Activated naive CD8-positive, alpha-beta T cell (primary cell): ENCODE measurements at regions not wholly inside any gene's neighbourhood (a gene's known extent, or its start where the extent isn't known, plus 50 kb on each side); places are given as distances from the start of the nearest gene placed in this dataset.
"Not testable (repeated sequence)": the region's sequence is repeated elsewhere in the genome, so short reads cannot be mapped to it uniquely, and the experiment has no call there.

Experiments used
- H3K27ac Mint-ChIP-seq: one replicate; pipeline ENCODE4 v1.8.0; 2021; ENCODE audit warnings: mixed read lengths
- H3K27me3 Mint-ChIP-seq: one replicate; pipeline ENCODE4 v1.8.0; 2021; ENCODE audit warnings: mixed read lengths
- H3K36me3 Mint-ChIP-seq: one replicate; pipeline ENCODE4 v1.8.0; 2021; ENCODE audit warnings: mixed read lengths
- H3K4me1 Mint-ChIP-seq: one replicate; pipeline ENCODE4 v1.8.0; 2021; ENCODE audit warnings: low read depth, mixed read lengths
- H3K4me3 Mint-ChIP-seq: one replicate; pipeline ENCODE4 v1.8.0; 2021; ENCODE audit warnings: mild to moderate bottlenecking, mixed read lengths
- H3K9me3 Mint-ChIP-seq: one replicate; pipeline ENCODE4 v1.8.0; 2021; ENCODE audit warnings: low read depth, mixed read lengths

DNA sequence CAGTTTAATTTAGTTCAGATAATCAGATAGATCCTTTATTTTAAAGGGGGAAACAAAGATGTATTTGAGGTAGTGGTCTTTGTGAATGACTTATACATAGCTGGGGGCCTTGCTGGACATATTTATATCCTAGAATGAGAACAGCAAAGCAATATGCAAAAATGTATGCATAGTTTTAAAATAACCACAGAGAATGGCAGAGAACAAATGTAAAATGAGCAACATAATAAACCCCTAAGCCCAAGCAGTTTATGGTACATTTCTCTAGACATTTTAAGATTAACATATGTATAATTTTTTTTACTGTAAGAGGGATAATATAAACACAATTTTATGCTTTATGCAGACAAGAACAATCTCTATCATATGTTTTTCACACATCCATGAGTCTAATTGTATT lies 434.2 kb upstream of the SMIM31 start:
- Mint-ChIP-seq H3K36me3 (no peaks in the 10 kb centered on the region), H3K4me3 (no peak overlapping the region), H3K4me1 (no peaks in the 10 kb centered on the region)

GRCh38 chr4:164320847-164321246 lies 433.1 kb upstream of the SMIM31 start:
- Mint-ChIP-seq H3K9me3 (no peaks in the 10 kb centered on the region), H3K4me1 (no peaks in the 10 kb centered on the region), H3K27ac (no peak overlapping the region), H3K27me3 (no peaks in the 10 kb centered on the region), H3K4me3 (no peak overlapping the region), H3K36me3 (no peaks in the 10 kb centered on the region)

More for the DNA sequence above, 434.2 kb upstream of the SMIM31 start:
- Mint-ChIP-seq H3K27me3 (no peaks in the 10 kb centered on the region), H3K9me3 (no peaks in the 10 kb centered on the region), H3K27ac (no peak overlapping the region)

DNA sequence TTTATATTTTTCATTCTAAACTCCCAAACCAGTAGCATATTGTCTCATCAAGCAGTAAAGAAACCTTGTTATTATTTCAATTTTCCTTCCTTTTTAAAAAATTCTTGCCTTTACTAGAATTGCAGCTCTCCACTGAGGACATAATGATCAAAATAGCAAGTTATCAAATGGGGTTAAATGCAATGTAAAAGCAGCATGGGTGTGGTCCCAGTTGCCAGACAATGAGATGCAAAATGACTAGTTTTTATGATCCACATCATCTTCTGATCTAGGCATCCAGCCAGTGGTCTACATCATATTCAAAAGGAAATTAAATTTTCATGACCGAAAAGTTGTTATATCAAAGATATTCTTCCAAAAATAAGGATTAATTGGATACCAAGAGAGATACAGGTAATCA lies 427.9 kb upstream of the SMIM31 start:
- no peaks in the 10 kb centered on the region for H3K36me3 Mint-ChIP-seq
- H3K9me3 Mint-ChIP-seq, result no peaks in the 10 kb centered on the region
- H3K27me3 Mint-ChIP-seq, result no peaks in the 10 kb centered on the region
- H3K4me1 Mint-ChIP-seq, result no peaks in the 10 kb centered on the region
- no peak overlapping the region for H3K4me3 Mint-ChIP-seq
- no peak overlapping the region for H3K27ac Mint-ChIP-seq

DNA sequence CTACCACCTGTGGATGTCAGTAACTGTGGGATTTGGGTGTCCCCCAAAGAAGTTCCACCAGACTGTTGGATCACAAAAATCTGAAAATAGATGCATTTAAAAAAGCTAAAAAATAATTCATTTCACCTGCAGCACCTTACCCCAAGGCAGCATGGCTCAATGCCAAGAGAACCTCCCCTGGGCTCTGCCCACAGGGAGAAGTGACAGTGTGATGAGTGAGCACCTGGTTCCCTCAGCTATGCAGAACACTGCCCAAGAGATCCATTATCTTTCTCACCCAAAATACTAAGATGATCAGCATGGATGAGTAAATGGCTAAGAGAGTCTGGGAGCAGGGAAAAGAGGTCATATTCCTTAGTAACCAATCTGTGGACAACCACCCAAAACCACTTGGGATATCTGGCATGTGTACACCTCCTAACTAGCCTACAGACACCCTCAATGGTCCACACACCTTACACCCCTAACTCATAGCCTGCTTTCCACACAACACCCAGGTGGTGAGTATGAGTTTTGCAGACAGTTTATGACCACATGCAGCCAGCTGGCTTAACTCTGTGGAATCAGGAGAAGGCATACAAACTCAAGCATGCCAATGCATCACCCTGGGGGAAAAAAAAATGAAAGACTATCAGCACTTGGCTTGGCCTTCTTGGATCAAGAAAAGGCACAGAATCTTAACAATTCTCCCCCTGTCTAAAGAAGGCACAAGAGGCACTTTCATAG lies 416.5 kb upstream of the SMIM31 start:
- Mint-ChIP-seq H3K27ac (no peak overlapping the region), H3K4me3 (no peak overlapping the region)

DNA sequence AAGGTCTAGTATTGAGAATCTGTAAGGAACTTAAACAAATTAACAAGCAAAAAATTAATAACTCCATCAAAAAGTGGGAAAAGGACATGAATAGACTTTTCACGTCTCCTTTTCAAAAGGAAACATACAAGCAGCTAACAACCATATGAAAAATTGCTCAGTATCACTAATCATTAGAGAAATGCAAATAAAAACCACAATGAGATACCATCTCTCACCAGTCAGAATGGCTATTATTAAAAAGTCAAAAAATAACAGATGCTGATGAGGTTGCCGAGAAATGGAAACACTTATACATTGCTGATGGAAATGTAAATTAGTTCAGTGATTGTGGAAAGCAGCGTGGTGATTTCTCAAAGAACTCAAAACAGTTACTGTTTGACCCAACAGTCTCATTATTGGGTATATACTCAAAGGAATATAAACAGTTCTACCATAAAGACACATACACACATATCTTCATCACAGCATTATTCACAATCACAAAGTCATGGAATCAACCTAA lies 410.4 kb upstream of the SMIM31 start:
- H3K4me1 Mint-ChIP-seq, result no peaks in the 10 kb centered on the region
- peaks cover 7% of the 10 kb centered on the region for H3K9me3 Mint-ChIP-seq
- H3K4me3 Mint-ChIP-seq, result no peak overlapping the region
- no peak overlapping the region for H3K27ac Mint-ChIP-seq
- no peaks in the 10 kb centered on the region for H3K27me3 Mint-ChIP-seq
- no peaks in the 10 kb centered on the region for H3K36me3 Mint-ChIP-seq

More for the DNA sequence above, 416.5 kb upstream of the SMIM31 start:
- H3K36me3 Mint-ChIP-seq, result no peaks in the 10 kb centered on the region
- no peaks in the 10 kb centered on the region for H3K4me1 Mint-ChIP-seq
- peaks cover 2% of the 10 kb centered on the region for H3K27me3 Mint-ChIP-seq
- peaks cover 7% of the 10 kb centered on the region for H3K9me3 Mint-ChIP-seq

DNA sequence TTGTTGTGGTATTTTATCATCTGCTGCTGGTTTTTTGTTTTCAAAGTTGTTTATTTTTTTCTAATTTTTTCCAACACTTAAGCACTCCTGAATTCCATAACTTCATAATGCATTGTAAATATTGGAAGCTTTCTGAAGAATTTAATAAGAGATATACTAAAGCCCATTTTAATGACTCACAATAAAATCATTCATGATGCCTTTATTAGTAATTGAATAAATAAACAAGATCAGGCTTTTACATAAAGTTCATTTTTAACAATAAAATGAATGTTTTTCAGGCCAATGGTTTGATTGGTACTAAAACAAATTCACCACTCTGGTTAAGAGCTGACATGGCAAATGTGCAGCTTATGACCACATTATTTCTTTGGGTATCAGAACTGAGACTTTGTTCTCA lies 408.2 kb upstream of the SMIM31 start:
- H3K27me3 Mint-ChIP-seq, result no peaks in the 10 kb centered on the region
- no peaks in the 10 kb centered on the region for H3K4me1 Mint-ChIP-seq
- peaks cover 12% of the 10 kb centered on the region for H3K9me3 Mint-ChIP-seq
- no peaks in the 10 kb centered on the region for H3K36me3 Mint-ChIP-seq
- no peak overlapping the region for H3K27ac Mint-ChIP-seq
- no peak overlapping the region for H3K4me3 Mint-ChIP-seq

GRCh38 chr4:164350061-164350460 lies 403.9 kb upstream of the SMIM31 start:
- H3K36me3 Mint-ChIP-seq, result no peaks in the 10 kb centered on the region
- H3K27ac Mint-ChIP-seq, result no peak overlapping the region
- no peaks in the 10 kb centered on the region for H3K4me1 Mint-ChIP-seq
- H3K27me3 Mint-ChIP-seq, result no peaks in the 10 kb centered on the region
- H3K4me3 Mint-ChIP-seq, result no peak overlapping the region
- peaks cover 5% of the 10 kb centered on the region for H3K9me3 Mint-ChIP-seq

DNA sequence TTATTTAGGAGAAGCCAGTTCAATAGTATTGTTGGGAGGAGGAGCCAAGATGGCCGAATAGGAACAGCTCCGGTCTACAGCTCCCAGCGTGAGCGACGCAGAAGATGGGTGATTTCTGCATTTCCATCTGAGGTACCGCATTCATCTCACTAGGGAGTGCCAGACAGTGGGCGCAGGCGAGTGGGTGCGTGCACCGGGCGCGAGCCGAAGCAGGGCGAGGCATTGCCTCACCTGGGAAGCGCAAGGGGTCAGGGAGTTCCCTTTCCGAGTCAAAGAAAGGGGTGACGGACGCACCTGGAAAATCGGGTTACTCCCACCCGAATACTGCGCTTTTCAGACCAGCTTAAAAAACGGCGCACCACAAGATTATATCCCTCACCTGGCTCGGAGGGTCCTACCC lies 403.2 kb upstream of the SMIM31 start:
- not testable (repeated sequence) for H3K9me3 Mint-ChIP-seq, H3K36me3 Mint-ChIP-seq, H3K4me1 Mint-ChIP-seq, H3K27me3 Mint-ChIP-seq, H3K27ac Mint-ChIP-seq, H3K4me3 Mint-ChIP-seq

GRCh38 chr4:164357957-164358356 lies 396.0 kb upstream of the SMIM31 start:
- no peak overlapping the region for H3K27ac Mint-ChIP-seq
- no peaks in the 10 kb centered on the region for H3K9me3 Mint-ChIP-seq
- H3K4me3 Mint-ChIP-seq, result no peak overlapping the region
- no peaks in the 10 kb centered on the region for H3K36me3 Mint-ChIP-seq
- peaks cover 1% of the 10 kb centered on the region for H3K27me3 Mint-ChIP-seq
- no peaks in the 10 kb centered on the region for H3K4me1 Mint-ChIP-seq

DNA sequence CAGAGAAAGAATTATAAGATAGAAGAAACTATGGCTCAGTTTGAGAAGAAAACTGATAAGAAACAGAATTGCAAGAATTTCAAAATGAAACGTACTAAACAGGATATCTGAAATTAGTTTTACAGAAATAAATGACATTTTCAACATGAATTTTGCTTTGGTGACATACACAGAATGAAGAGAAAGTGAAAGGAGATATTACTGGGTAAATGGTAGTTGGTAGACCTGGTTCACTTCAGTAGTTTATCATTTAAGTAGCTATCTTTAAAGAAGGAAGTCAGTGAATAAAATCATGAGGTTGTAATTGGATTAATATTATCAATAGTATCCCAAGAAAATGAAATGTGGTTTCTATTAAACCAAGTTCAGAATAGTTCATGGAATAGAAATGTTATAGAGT lies 395.5 kb upstream of the SMIM31 start:
- Mint-ChIP-seq H3K4me3 (no peak overlapping the region), H3K4me1 (no peaks in the 10 kb centered on the region), H3K27me3 (peaks cover 1% of the 10 kb centered on the region), H3K9me3 (no peaks in the 10 kb centered on the region), H3K36me3 (no peaks in the 10 kb centered on the region), H3K27ac (no peak overlapping the region)

GRCh38 chr4:164359881-164360280 lies 394.1 kb upstream of the SMIM31 start:
- peaks cover 1% of the 10 kb centered on the region for H3K27me3 Mint-ChIP-seq
- no peak overlapping the region for H3K27ac Mint-ChIP-seq
- no peaks in the 10 kb centered on the region for H3K36me3 Mint-ChIP-seq
- H3K9me3 Mint-ChIP-seq, result no peaks in the 10 kb centered on the region
- H3K4me3 Mint-ChIP-seq, result no peak overlapping the region
- no peaks in the 10 kb centered on the region for H3K4me1 Mint-ChIP-seq

DNA sequence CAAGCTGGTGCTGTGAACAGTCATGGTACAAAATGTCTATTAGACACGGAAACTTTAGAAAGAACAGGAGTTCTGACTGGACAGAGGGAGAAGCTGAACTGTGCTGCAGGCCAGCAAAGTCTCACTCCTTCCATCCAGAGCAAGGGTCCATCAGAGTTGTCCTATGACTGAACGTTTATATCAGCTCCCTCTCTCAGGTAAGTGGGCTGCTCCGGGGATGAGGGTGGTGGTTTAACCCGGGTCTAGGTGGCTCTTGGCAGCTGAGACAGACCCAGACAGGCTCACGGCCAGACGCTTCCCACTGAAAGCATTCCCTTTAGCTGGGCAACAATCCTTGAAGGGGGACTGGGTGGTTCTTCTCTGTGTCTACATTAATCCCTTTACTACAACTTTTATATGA lies 385.0 kb upstream of the SMIM31 start:
- Mint-ChIP-seq H3K4me3 (no peak overlapping the region), H3K9me3 (no peaks in the 10 kb centered on the region), H3K27me3 (peaks cover 2% of the 10 kb centered on the region), H3K36me3 (no peaks in the 10 kb centered on the region), H3K4me1 (no peaks in the 10 kb centered on the region), H3K27ac (no peak overlapping the region)

GRCh38 chr4:164373021-164373420 lies 380.9 kb upstream of the SMIM31 start:
- Mint-ChIP-seq H3K27ac (no peak overlapping the region), H3K4me1 (no peaks in the 10 kb centered on the region), H3K4me3 (no peak overlapping the region), H3K9me3 (no peaks in the 10 kb centered on the region), H3K36me3 (no peaks in the 10 kb centered on the region), H3K27me3 (peaks cover 3% of the 10 kb centered on the region)

DNA sequence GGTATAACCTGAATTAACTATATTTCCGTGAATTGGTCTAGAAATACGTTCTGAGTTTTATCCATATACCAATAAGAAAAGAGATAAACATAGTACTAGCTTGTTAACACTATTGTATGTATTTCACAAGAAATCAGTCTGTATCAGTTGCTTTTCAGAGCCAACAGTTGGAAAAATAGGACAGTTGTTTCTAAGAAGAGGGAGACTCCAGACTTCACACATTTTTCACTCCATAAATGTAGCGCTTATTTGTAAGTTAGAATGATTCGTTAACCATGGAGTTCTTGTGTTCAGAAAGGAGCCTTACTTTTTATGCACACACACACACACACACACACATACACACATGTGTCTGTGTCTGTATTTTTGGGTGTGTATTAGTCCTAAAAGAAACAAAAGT lies 376.7 kb upstream of the SMIM31 start:
- no peaks in the 10 kb centered on the region for H3K9me3 Mint-ChIP-seq
- H3K27me3 Mint-ChIP-seq, result peaks cover 13% of the 10 kb centered on the region
- no peaks in the 10 kb centered on the region for H3K36me3 Mint-ChIP-seq
- H3K27ac Mint-ChIP-seq, result no peak overlapping the region
- no peak overlapping the region for H3K4me3 Mint-ChIP-seq
- no peaks in the 10 kb centered on the region for H3K4me1 Mint-ChIP-seq

- no peaks in the 10 kb centered on the region for H3K9me3 Mint-ChIP-seq
- no peak overlapping the region for H3K4me3 Mint-ChIP-seq
- no peak overlapping the region for H3K27ac Mint-ChIP-seq
- H3K4me1 Mint-ChIP-seq, result peaks cover 1% of the 10 kb centered on the region
- no peaks in the 10 kb centered on the region for H3K36me3 Mint-ChIP-seq
- H3K27me3 Mint-ChIP-seq, result peaks cover 21% of the 10 kb centered on the region
Measured at GRCh38 chr4:164378361-164378760, 375.6 kb upstream of the SMIM31 start.

- peaks cover 1% of the 10 kb centered on the region for H3K4me1 Mint-ChIP-seq
- H3K9me3 Mint-ChIP-seq, result no peaks in the 10 kb centered on the region
- H3K27ac Mint-ChIP-seq, result no peak overlapping the region
- peaks cover 26% of the 10 kb centered on the region for H3K27me3 Mint-ChIP-seq
- H3K36me3 Mint-ChIP-seq, result no peaks in the 10 kb centered on the region
- H3K4me3 Mint-ChIP-seq, result no peak overlapping the region
Measured at GRCh38 chr4:164379694-164380093, 374.2 kb upstream of the SMIM31 start.
